SK-N-SH (cell line): ENCODE measurements at regions not wholly inside any gene's neighbourhood (a gene's known extent, or its start where the extent isn't known, plus 50 kb on each side); places are given as distances from the start of the nearest gene placed in this dataset.

Experiments used
- CHD2 ChIP-seq: fragments of 150-350 bp; IDR thresholded peaks from 2 replicates; pipeline ENCODE4 v1.6.1; 2018; ENCODE audit warnings: low read length; ENCODE audit not compliant: partially characterized antibody
- CTCF ChIP-seq: fragments of 200-600 bp; sonication (generic); IDR thresholded peaks from 2 replicates; pipeline ENCODE4 v1.6.1; 2017; ENCODE audit warnings: antibody characterized with exemption, mild to moderate bottlenecking, moderate library complexity
- EP300 ChIP-seq, 2 experiments: IDR thresholded peaks; 2 replicates each; pipeline versions ENCODE4 v1.4.0 to v1.6.1; 2012; ENCODE audit warnings: borderline replicate concordance in 1 of 2, low read depth in 1 of 2, low read length in 1 of 2
- FOXJ3 ChIP-seq: sonication (generic); formaldehyde crosslinking; IDR thresholded peaks from 2 replicates; pipeline ENCODE4 v1.5.1; 2020; ENCODE audit warnings: mild to moderate bottlenecking, missing genetic modification reagents
- GABPA ChIP-seq: IDR thresholded peaks from 2 replicates; pipeline ENCODE4 v1.4.0; 2012; ENCODE audit warnings: low read depth, mild to moderate bottlenecking
- JUND ChIP-seq: IDR thresholded peaks from 2 replicates; pipeline ENCODE4 v1.4.0; 2012
- TAF1 ChIP-seq: IDR thresholded peaks from 2 replicates; pipeline ENCODE4 v1.6.1; 2012; ENCODE audit warnings: low read depth, mild to moderate bottlenecking, low read length, moderate library complexity, borderline replicate concordance
- YY1 ChIP-seq: IDR thresholded peaks from 2 replicates; pipeline ENCODE4 v1.4.0; 2012; ENCODE audit warnings: low read depth, mild to moderate bottlenecking
- TF ChIP-seq, protein P1 (sequence below): IDR thresholded peaks from 2 replicates; pipeline ENCODE4 v1.4.0; 2012; ENCODE audit warnings: low read depth, borderline replicate concordance

- TF ChIP-seq GABPA (no peak), FOXJ3 (CRISPR knock-in tag) (no peak), CTCF (no peak), EP300 (IDR thresholded peaks at IDR 0.05; ENCODE audit: borderline replicate concordance in 1 of 2, low read depth in 1 of 2, low read length in 1 of 2) (no peak), CHD2 (no peak), YY1 (no peak), TAF1 (no peak), JUND (no peak)
- TF ChIP-seq, protein P1, sequence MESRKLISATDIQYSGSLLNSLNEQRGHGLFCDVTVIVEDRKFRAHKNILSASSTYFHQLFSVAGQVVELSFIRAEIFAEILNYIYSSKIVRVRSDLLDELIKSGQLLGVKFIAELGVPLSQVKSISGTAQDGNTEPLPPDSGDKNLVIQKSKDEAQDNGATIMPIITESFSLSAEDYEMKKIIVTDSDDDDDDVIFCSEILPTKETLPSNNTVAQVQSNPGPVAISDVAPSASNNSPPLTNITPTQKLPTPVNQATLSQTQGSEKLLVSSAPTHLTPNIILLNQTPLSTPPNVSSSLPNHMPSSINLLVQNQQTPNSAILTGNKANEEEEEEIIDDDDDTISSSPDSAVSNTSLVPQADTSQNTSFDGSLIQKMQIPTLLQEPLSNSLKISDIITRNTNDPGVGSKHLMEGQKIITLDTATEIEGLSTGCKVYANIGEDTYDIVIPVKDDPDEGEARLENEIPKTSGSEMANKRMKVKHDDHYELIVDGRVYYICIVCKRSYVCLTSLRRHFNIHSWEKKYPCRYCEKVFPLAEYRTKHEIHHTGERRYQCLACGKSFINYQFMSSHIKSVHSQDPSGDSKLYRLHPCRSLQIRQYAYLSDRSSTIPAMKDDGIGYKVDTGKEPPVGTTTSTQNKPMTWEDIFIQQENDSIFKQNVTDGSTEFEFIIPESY: no peak
Measured at GRCh38 chr17:15101175-15101574, 164.0 kb downstream of the PMP22 start.
